Mesendoderm (in vitro differentiated cells): ENCODE measurements at regions not wholly inside any gene's neighbourhood (a gene's known extent, or its start where the extent isn't known, plus 50 kb on each side); places are given as distances from the start of the nearest gene placed in this dataset.

Experiments used
- DNase-seq: peaks from one replicate; pipeline ENCODE4 v3.0.0; 2013
- H2AK5ac ChIP-seq: 2 replicates; pipeline ENCODE4 v1.6.1; 2013; ENCODE audit warnings: low read length, inconsistent platforms
- H2BK120ac ChIP-seq: 2 replicates; pipeline ENCODE4 v1.6.1; 2013; ENCODE audit warnings: low read depth, mild to moderate bottlenecking, low read length, moderate library complexity, mixed read lengths
- H2BK15ac ChIP-seq: replicated peaks from 2 replicates; pipeline ENCODE4 v1.6.1; 2013; ENCODE audit warnings: low read depth, mild to moderate bottlenecking, moderate library complexity
- H2BK5ac ChIP-seq: 2 replicates; pipeline ENCODE4 v1.6.1; 2013; ENCODE audit warnings: low read length, inconsistent platforms
- H3K18ac ChIP-seq: 2 replicates; pipeline ENCODE4 v1.6.1; 2013; ENCODE audit warnings: mild to moderate bottlenecking, low read length, mixed read lengths
- H3K23ac ChIP-seq: one replicate; pipeline ENCODE4 v1.6.1; 2013; ENCODE audit warnings: low read length
- H3K27ac ChIP-seq: 2 replicates; pipeline ENCODE4 v1.5.1; 2013; ENCODE audit warnings: low read depth, mild to moderate bottlenecking, inconsistent platforms, low read length, moderate library complexity
- H3K27me3 ChIP-seq: 2 replicates; pipeline ENCODE4 v1.6.1; 2013; ENCODE audit warnings: low read length, control low read depth, mild to moderate bottlenecking, inconsistent platforms; ENCODE audit not compliant: insufficient read depth, poor library complexity
- H3K36me3 ChIP-seq: 2 replicates; pipeline ENCODE4 v1.6.1; 2013; ENCODE audit warnings: low read length, inconsistent platforms; ENCODE audit not compliant: control insufficient read depth, insufficient read depth
- H3K4ac ChIP-seq: one replicate; pipeline ENCODE4 v1.6.1; 2013; ENCODE audit warnings: low read depth, mild to moderate bottlenecking, low read length, moderate library complexity
- H3K4me1 ChIP-seq: 2 replicates; pipeline ENCODE4 v1.6.1; 2013; ENCODE audit warnings: low read depth, low read length, inconsistent platforms; ENCODE audit not compliant: control insufficient read depth
- H3K4me2 ChIP-seq: 2 replicates; pipeline ENCODE4 v1.6.1; 2013; ENCODE audit warnings: low read length
- H3K4me3 ChIP-seq: 2 replicates; pipeline ENCODE4 v1.5.1; 2013; ENCODE audit warnings: mild to moderate bottlenecking, low read length
- H3K56ac ChIP-seq: one replicate; pipeline ENCODE4 v1.6.1; 2013; ENCODE audit warnings: low read length
- H3K79me1 ChIP-seq: 2 replicates; pipeline ENCODE4 v1.6.1; 2013; ENCODE audit warnings: low read length, inconsistent platforms
- H3K79me2 ChIP-seq: 2 replicates; pipeline ENCODE4 v1.6.1; 2013; ENCODE audit warnings: mild to moderate bottlenecking, low read length; ENCODE audit not compliant: control insufficient read depth, insufficient read depth
- H3K9ac ChIP-seq: 2 replicates; pipeline ENCODE4 v1.6.1; 2013; ENCODE audit warnings: low read length, inconsistent platforms
- H4K5ac ChIP-seq: one replicate; pipeline ENCODE4 v1.6.1; 2013; ENCODE audit warnings: low read length
- H4K8ac ChIP-seq: one replicate; pipeline ENCODE4 v1.6.1; 2013; ENCODE audit warnings: low read depth, mild to moderate bottlenecking, control low read depth, low read length, moderate library complexity
- WGBS: extraction: QIAGEN DNeasy Blood & Tissue Kit; methylation state at CpG from one replicate; pipeline ENCODE4 v1.1.7; 2013; ENCODE audit warnings: low lambda C conversion rate, missing lambda C conversion rate; ENCODE audit not compliant: insufficient coverage; ENCODE audit errors: extremely low coverage; 5-methylcytosine and 5-hydroxymethylcytosine counted together

DNA sequence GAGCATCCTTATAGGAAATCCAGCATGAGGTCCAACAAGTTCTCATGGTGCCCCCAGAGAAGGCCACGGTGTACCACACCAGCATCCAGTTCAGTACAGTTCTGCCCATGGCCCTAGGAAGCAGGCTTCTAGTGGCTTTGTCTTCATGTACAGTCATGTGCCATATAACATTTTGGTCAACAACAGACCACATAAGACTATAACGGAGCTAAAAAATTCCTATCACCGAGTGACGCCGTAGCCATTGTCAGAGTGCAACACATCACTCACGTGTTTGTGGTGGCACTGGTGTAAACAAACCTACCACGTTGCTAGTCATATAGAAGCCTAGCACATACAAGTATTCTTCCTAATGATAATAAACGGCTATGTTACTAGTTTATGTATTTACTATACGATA is 209.0 kb downstream of the ARRDC4 start:
- no peak overlapping the region for H3K27ac ChIP-seq
- H3K9ac ChIP-seq, result no peak overlapping the region
- no peak overlapping the region for H3K4me3 ChIP-seq
- H3K79me1 ChIP-seq, result no peaks in the 10 kb centered on the region
- H2BK15ac ChIP-seq, result no peak overlapping the region
- no peak overlapping the region for H3K4me2 ChIP-seq
- no peak overlapping the region for H3K56ac ChIP-seq
- H3K27me3 ChIP-seq, result no peaks in the 10 kb centered on the region
- H3K18ac ChIP-seq, result no peak overlapping the region
- no peak for DNase-seq
- no peak overlapping the region for H2BK5ac ChIP-seq
- H4K8ac ChIP-seq, result no peak overlapping the region
- H4K5ac ChIP-seq, result no peak overlapping the region
- H3K4me1 ChIP-seq, result no peaks in the 10 kb centered on the region
- no peaks in the 10 kb centered on the region for H3K36me3 ChIP-seq
- H3K4ac ChIP-seq, result no peak overlapping the region
- no CpG with 5 or more reads among the region's 9 CpGs for WGBS
- no peak overlapping the region for H2BK120ac ChIP-seq
- no peaks in the 10 kb centered on the region for H3K79me2 ChIP-seq
- H3K23ac ChIP-seq, result no peak overlapping the region
- no peak overlapping the region for H2AK5ac ChIP-seq

GRCh38 chr15:98174286-98174685 is 213.8 kb downstream of the ARRDC4 start:
- Histone ChIP-seq H3K23ac (no peak overlapping the region), H3K27me3 (no peaks in the 10 kb centered on the region), H3K4ac (no peak overlapping the region), H2BK120ac (no peak overlapping the region), H3K9ac (no peak overlapping the region), H4K8ac (no peak overlapping the region), H2BK15ac (no peak overlapping the region), H2BK5ac (no peak overlapping the region), H4K5ac (no peak overlapping the region), H3K4me1 (no peaks in the 10 kb centered on the region), H2AK5ac (no peak overlapping the region), H3K36me3 (no peaks in the 10 kb centered on the region), H3K4me3 (no peak overlapping the region), H3K18ac (no peak overlapping the region), H3K79me1 (no peaks in the 10 kb centered on the region), H3K79me2 (no peaks in the 10 kb centered on the region), H3K4me2 (no peak overlapping the region), H3K56ac (no peak overlapping the region), H3K27ac (no peak overlapping the region)
- no CpG with 5 or more reads among the region's 3 CpGs for WGBS
- DNase-seq, result peak; percentile 79

GRCh38 chr15:98174841-98175240 is 214.3 kb downstream of the ARRDC4 start:
- Histone ChIP-seq H3K27me3 (no peaks in the 10 kb centered on the region), H2BK5ac (no peak overlapping the region), H2BK15ac (no peak overlapping the region), H3K23ac (no peak overlapping the region), H2BK120ac (no peak overlapping the region), H4K5ac (no peak overlapping the region), H3K79me1 (no peaks in the 10 kb centered on the region), H4K8ac (no peak overlapping the region), H3K18ac (no peak overlapping the region), H3K4me1 (no peaks in the 10 kb centered on the region), H3K4me2 (no peak overlapping the region), H2AK5ac (no peak overlapping the region), H3K9ac (no peak overlapping the region), H3K79me2 (no peaks in the 10 kb centered on the region), H3K4me3 (no peak overlapping the region), H3K56ac (no peak overlapping the region), H3K27ac (no peak overlapping the region), H3K36me3 (no peaks in the 10 kb centered on the region), H3K4ac (no peak overlapping the region)
- WGBS, result no CpG with 5 or more reads among the region's 3 CpGs
- DNase-seq, result no peak

DNA sequence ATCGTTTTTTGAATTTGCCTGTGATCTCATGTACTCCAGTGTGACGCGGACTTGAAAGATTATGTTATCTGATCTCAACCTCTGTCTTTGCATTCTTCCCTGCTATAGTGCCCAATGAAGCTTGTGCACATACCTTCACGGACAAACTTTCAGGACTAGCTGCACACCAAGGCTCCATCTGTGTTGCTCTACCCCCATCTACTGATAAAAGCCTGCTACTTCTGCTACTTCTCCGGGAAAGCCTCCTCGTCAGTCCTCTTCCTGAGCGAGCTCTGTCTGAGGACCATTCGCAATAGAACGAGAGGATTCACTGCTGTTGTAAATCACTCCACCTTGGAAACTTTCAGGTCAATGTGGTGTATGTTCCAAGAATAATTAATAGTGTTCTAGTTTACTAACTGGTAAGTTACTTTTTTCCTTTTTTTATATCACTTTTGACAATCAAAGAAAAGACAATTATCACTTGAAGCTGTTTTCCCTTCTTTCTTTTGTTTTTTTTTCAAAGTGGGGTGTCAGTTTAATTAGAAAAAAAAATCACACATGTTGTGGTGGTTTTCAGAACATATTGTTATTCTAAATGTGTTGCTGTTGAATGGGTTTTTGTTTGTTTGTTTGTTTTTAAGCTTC is 217.6 kb downstream of the ARRDC4 start:
- Histone ChIP-seq H4K5ac (no peak overlapping the region), H2BK15ac (no peak overlapping the region), H3K27me3 (no peaks in the 10 kb centered on the region), H3K27ac (no peak overlapping the region), H3K4me3 (no peak overlapping the region), H3K4me1 (no peaks in the 10 kb centered on the region), H2BK120ac (no peak overlapping the region), H2AK5ac (no peak overlapping the region), H3K4ac (no peak overlapping the region), H3K79me1 (no peaks in the 10 kb centered on the region), H3K9ac (no peak overlapping the region), H4K8ac (no peak overlapping the region), H2BK5ac (no peak overlapping the region), H3K23ac (no peak overlapping the region), H3K56ac (no peak overlapping the region), H3K79me2 (no peaks in the 10 kb centered on the region), H3K18ac (no peak overlapping the region), H3K36me3 (no peaks in the 10 kb centered on the region), H3K4me2 (no peak overlapping the region)
- peak; percentile 81 for DNase-seq
- no CpG with 5 or more reads among the region's 9 CpGs for WGBS

GRCh38 chr15:98178861-98179260 is 218.4 kb downstream of the ARRDC4 start:
- no CpG with 5 or more reads among the region's 7 CpGs for WGBS
- Histone ChIP-seq H2AK5ac (no peak overlapping the region), H3K4ac (no peak overlapping the region), H3K36me3 (no peaks in the 10 kb centered on the region), H3K18ac (no peak overlapping the region), H2BK15ac (no peak overlapping the region), H3K79me2 (no peaks in the 10 kb centered on the region), H3K27me3 (no peaks in the 10 kb centered on the region), H3K56ac (no peak overlapping the region), H3K4me1 (no peaks in the 10 kb centered on the region), H4K8ac (no peak overlapping the region), H3K4me3 (no peak overlapping the region), H2BK5ac (no peak overlapping the region), H3K4me2 (no peak overlapping the region), H3K79me1 (no peaks in the 10 kb centered on the region), H3K23ac (no peak overlapping the region), H3K9ac (no peak overlapping the region), H4K5ac (no peak overlapping the region), H2BK120ac (no peak overlapping the region), H3K27ac (no peak overlapping the region)
- DNase-seq, result no peak

DNA sequence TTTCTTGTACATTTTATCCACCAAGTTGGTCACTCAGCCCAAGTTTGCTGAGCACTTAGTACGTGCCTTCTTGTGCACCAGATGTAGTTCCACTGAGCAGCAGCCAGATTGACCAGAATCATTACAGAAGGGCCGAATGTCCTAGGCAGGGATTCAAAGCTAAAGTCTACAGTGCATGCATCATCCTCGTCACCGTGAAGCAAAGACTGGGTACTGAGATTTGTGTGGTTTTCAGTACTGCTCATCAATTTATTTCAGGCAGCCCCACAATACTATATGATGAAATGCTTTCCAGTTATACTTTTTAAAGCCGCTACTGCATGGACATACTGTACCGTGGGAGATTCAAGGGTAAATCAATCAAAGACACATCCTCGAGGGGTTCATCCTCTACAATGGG is 227.0 kb downstream of the ARRDC4 start:
- Histone ChIP-seq H3K4me2 (no peak overlapping the region), H2BK5ac (no peak overlapping the region), H3K9ac (no peak overlapping the region), H2AK5ac (no peak overlapping the region), H3K4me3 (no peak overlapping the region), H3K23ac (no peak overlapping the region), H3K27ac (no peak overlapping the region), H2BK120ac (no peak overlapping the region), H2BK15ac (no peak overlapping the region), H4K5ac (no peak overlapping the region), H3K36me3 (no peaks in the 10 kb centered on the region), H3K18ac (no peak overlapping the region), H3K79me1 (no peaks in the 10 kb centered on the region), H3K27me3 (no peaks in the 10 kb centered on the region), H3K56ac (no peak overlapping the region), H4K8ac (no peak overlapping the region), H3K4ac (no peak overlapping the region), H3K4me1 (no peaks in the 10 kb centered on the region), H3K79me2 (no peaks in the 10 kb centered on the region)
- no peak for DNase-seq
- no CpG with 5 or more reads among the region's 7 CpGs for WGBS
